ENCODE measurements at regions not wholly inside any gene's neighbourhood (a gene's known extent, or its start where the extent isn't known, plus 50 kb on each side); places are given as distances from the start of the nearest gene placed in this dataset.

DNA sequence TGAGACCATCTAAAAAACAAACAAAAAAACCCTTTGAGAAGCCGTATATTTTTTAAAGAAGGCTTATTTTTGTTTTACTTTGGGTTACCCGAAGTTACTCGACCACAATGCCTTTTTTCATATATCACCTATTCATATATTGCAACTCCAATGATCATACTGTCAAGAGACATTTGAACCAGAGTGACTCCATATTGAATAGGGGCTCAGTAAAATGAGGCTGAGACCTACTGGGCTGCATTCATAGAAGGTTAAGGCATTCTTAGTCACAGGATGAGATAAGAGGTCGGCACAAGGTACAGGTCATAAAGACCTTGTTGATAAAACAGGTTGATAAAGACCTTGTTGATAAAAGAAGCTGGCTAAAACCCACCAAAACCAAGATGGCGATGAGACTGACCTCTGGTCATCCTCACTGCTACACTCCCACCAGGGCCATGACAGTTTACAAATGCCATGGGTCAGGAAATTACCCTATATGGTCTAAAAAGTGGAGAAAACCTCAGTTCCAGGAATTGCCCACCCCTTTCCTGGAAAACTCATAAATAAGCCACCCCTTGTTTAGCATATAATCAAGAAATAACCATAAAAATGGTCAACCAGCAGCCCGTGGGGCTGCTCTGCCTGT, 50.0 kb upstream of the PKP2 start (continued):
- TF ChIP-seq KLF1 (tag; IDR thresholded peaks at IDR 0.05) (peak; percentile 90), ELK3 (CRISPR knock-in tag; IDR thresholded peaks at IDR 0.05) (peak; percentile 87; the same call in 1 of the 2 replicates), ARID3B (CRISPR knock-in tag; IDR thresholded peaks at IDR 0.05; ENCODE audit: borderline replicate concordance) (no peak; the same call in 1 of the 2 replicates), BRD4 (IDR thresholded peaks at IDR 0.05) (no peak; the same call in 1 of the 2 replicates), NR4A1 (CRISPR knock-in tag; IDR thresholded peaks at IDR 0.05) (no peak), NR4A1 (tag; IDR thresholded peaks at IDR 0.05) (peak; percentile 99), MYBL2 (IDR thresholded peaks at IDR 0.05; ENCODE audit: low read depth) (no peak), MYBL2 (CRISPR knock-in tag; IDR thresholded peaks at IDR 0.05; ENCODE audit: borderline replicate concordance) (no peak), TEAD1 (CRISPR knock-in tag; IDR thresholded peaks at IDR 0.05) (peak in 1 of 2 experiments; percentile 97; a peak in 2 of 4 replicates), SNAPC5 (CRISPR knock-in tag; IDR thresholded peaks at IDR 0.05) (peak; percentile 58), GMEB1 (CRISPR knock-in tag; IDR thresholded peaks at IDR 0.05) (peak; percentile 69), ZNF766 (CRISPR knock-in tag; conservative IDR thresholded peaks at IDR 0.05) (peak; percentile 99), GTF2F1 (IDR thresholded peaks at IDR 0.05; ENCODE audit: low read depth, low read length) (no peak), STAG1 (CRISPR knock-in tag; IDR thresholded peaks at IDR 0.05; ENCODE audit: borderline replicate concordance) (no peak), ZNF282 (CRISPR knock-in tag; IDR thresholded peaks at IDR 0.05) (no peak), GABPA (tag; conservative IDR thresholded peaks at IDR 0.05; ENCODE audit: low read depth) (peak; percentile 71), BCL6 (CRISPR knock-in tag; IDR thresholded peaks at IDR 0.05) (peak; percentile 85; the same call in 1 of the 2 replicates), ZNF134 (CRISPR knock-in tag; conservative IDR thresholded peaks at IDR 0.05) (peak; percentile 71)
- TF ChIP-seq, protein P1, sequence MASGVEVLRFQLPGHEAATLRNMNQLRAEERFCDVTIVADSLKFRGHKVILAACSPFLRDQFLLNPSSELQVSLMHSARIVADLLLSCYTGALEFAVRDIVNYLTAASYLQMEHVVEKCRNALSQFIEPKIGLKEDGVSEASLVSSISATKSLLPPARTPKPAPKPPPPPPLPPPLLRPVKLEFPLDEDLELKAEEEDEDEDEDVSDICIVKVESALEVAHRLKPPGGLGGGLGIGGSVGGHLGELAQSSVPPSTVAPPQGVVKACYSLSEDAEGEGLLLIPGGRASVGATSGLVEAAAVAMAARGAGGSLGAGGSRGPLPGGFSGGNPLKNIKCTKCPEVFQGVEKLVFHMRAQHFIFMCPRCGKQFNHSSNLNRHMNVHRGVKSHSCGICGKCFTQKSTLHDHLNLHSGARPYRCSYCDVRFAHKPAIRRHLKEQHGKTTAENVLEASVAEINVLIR (CRISPR knock-in tag; IDR thresholded peaks at IDR 0.05) = peak; percentile 77
- TF ChIP-seq, protein P2, sequence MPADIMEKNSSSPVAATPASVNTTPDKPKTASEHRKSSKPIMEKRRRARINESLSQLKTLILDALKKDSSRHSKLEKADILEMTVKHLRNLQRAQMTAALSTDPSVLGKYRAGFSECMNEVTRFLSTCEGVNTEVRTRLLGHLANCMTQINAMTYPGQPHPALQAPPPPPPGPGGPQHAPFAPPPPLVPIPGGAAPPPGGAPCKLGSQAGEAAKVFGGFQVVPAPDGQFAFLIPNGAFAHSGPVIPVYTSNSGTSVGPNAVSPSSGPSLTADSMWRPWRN (IDR thresholded peaks at IDR 0.05; ENCODE audit: low read depth) = no peak
- TF ChIP-seq, protein P3, sequence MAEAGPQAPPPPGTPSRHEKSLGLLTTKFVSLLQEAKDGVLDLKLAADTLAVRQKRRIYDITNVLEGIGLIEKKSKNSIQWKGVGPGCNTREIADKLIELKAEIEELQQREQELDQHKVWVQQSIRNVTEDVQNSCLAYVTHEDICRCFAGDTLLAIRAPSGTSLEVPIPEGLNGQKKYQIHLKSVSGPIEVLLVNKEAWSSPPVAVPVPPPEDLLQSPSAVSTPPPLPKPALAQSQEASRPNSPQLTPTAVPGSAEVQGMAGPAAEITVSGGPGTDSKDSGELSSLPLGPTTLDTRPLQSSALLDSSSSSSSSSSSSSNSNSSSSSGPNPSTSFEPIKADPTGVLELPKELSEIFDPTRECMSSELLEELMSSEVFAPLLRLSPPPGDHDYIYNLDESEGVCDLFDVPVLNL (CRISPR knock-in tag; IDR thresholded peaks at IDR 0.05; ENCODE audit: low read depth) = no peak

All from K562 (cell line).